Heart left ventricle (tissue), 13 donors: ENCODE measurements at regions not wholly inside any gene's neighbourhood (a gene's known extent, or its start where the extent isn't known, plus 50 kb on each side); places are given as distances from the start of the nearest gene placed in this dataset.

Experiments
- POLR2A ChIP-seq, 2 donors: fragments of 450-650 bp; IDR thresholded peaks; one replicate each; pipeline ENCODE4 v1.6.1; 2017; ENCODE audit warnings: antibody characterized with exemption in 2 of 2, mild to moderate bottlenecking in 2 of 2, moderate library complexity in 2 of 2
- TF ChIP-seq, protein P1 (sequence below), 12 donors: fragments of 200-600 bp; sonication (generic) in 4 of 12; IDR thresholded peaks; one replicate each; pipeline versions ENCODE4 v1.5.0 to v1.8.0; 2018 to 2022; ENCODE audit warnings: antibody characterized with exemption in 12 of 12, mild to moderate bottlenecking in 5 of 12
- donor health status: ischemic (EF 13 %, LVEDD 7.1; RV severe dilation, severe dysfunction).
- donor health status: DM: no; HTN: yes; CAD: no.
- donor health status: DM: no; HTN: no; CAD: no.
- donor health status: ischemic (EF 25% LVEDD 6.9; RV normal size, moderate dysfunction).
- donor health status: ischemic (EF 25% LVEDD 5.7; RV mildly dilated, moderate dysfunction).
- donor health status: ischemic (EF 35%, LVEDD 5.7; RV mildly dilated, moderate dysfunction).
- donor health status: nonischemic (EF 11% LVEDD 7.7; RV severe dilation, severe dysfunction).
- donor health status: DM: yes; HTN: yes; CAD: no.
- donor health status: PGD.
- donor health status: ischemic (EF 29% LVEDD 5.4; RV normal size, mild dysfunction).
- donor health status: nonischemic (EF 23%, LVEDD 6.1; RV moderate dilation, normal function).

DNA sequence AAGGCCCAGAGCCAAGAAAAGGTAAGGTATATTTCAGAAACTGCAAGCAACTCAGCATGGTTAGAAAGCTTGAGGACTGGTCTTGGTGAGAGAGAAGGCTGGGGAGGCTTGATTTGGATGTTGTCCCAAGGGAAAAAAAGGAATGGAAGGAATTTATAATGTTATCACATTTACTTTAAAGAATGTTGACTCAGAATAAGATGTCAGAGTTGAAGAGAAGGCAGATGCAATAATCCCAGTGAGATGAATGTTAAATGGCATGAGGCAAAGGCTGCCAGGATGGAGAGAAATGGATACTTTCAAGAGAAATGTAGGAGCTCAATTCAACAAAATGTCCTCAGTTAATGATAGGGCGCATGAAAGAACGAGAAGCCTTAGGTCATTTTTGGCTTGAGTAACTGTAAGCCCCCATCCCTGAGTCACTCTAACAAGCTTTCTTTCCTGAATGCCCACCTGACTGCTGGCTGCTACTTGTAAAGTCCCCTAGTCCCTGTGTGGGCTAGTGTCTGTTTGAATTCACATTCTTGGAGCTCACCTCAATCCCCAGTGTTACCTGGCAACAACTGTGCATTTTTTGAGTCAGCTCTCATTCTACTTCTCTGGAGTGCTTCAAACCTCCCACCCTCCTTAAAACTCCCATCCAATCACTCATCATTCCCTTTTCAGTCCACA lies 103.0 kb upstream of the TAPT1 start:
- TF ChIP-seq, protein P1, sequence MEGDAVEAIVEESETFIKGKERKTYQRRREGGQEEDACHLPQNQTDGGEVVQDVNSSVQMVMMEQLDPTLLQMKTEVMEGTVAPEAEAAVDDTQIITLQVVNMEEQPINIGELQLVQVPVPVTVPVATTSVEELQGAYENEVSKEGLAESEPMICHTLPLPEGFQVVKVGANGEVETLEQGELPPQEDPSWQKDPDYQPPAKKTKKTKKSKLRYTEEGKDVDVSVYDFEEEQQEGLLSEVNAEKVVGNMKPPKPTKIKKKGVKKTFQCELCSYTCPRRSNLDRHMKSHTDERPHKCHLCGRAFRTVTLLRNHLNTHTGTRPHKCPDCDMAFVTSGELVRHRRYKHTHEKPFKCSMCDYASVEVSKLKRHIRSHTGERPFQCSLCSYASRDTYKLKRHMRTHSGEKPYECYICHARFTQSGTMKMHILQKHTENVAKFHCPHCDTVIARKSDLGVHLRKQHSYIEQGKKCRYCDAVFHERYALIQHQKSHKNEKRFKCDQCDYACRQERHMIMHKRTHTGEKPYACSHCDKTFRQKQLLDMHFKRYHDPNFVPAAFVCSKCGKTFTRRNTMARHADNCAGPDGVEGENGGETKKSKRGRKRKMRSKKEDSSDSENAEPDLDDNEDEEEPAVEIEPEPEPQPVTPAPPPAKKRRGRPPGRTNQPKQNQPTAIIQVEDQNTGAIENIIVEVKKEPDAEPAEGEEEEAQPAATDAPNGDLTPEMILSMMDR (IDR thresholded peaks at IDR 0.05) = no peak
- TF ChIP-seq POLR2A (IDR thresholded peaks at IDR 0.05) = no peak
